Activated B cell treated with CpG ODN at 0.5 μM for 24 hours (primary cell): ENCODE measurements at regions not wholly inside any gene's neighbourhood (a gene's known extent, or its start where the extent isn't known, plus 50 kb on each side); places are given as distances from the start of the nearest gene placed in this dataset.
A peak's percentile ranks its signal among the peaks of the same experiment; 100 is the strongest.

Experiments used
- ATAC-seq: fragments of 200-7000 bp; cut with Tn5 transposase; one replicate; pipeline ENCODE4 v1.10.0; 2021; ENCODE audit warnings: low read depth, mild to moderate bottlenecking, moderate library complexity
- CTCF ChIA-PET: fragments of 350-600 bp; sonication (Branson Sonifier 250); formaldehyde crosslinking; loops from one replicate; lab custom pipeline; 2021; ENCODE audit warnings: antibody characterized with exemption; lab: Charles Lee
- POLR2A ChIA-PET: fragments of 350-600 bp; sonication (Branson Sonifier 250); formaldehyde crosslinking; loops from one replicate; lab custom pipeline; 2021; ENCODE audit warnings: antibody characterized with exemption; lab: Charles Lee
- DNase-seq: peaks from one replicate; pipeline ENCODE4 v3.0.0; 2022
- H3K27ac Mint-ChIP-seq: one replicate; pipeline ENCODE4 v1.8.0; 2020; ENCODE audit warnings: mixed read lengths
- H3K27me3 Mint-ChIP-seq: one replicate; pipeline ENCODE4 v1.8.0; 2021; ENCODE audit warnings: mixed read lengths
- H3K36me3 Mint-ChIP-seq: one replicate; pipeline ENCODE4 v1.8.0; 2021; ENCODE audit warnings: low read depth, mixed read lengths
- H3K4me1 Mint-ChIP-seq: one replicate; pipeline ENCODE4 v1.8.0; 2021; ENCODE audit warnings: mixed read lengths
- H3K4me3 Mint-ChIP-seq: one replicate; pipeline ENCODE4 v1.8.0; 2020; ENCODE audit warnings: mild to moderate bottlenecking, mixed read lengths
- H3K9me3 Mint-ChIP-seq: one replicate; pipeline ENCODE4 v1.8.0; 2020; ENCODE audit warnings: mixed read lengths
- intact Hi-C: fragments of 100-400 bp; cut with micrococcal nuclease; formaldehyde crosslinking; loops from one replicate; pipeline ENCODE4 v1.15.1; 2024
- TF ChIP-seq, protein P1 (sequence below): fragments of 200-600 bp; IDR thresholded peaks from one replicate; pipeline ENCODE4 v1.8.0; 2022; ENCODE audit warnings: antibody characterized with exemption, mild to moderate bottlenecking

GRCh38 chr21:36236052-36236730 lies 79.6 kb downstream of the DOP1B start:
- intact Hi-C loops, result loop anchor here (1.0 kb wide), 3 partner anchors 18 to 95 kb away; partner anchors contain the start of gene MORC3
- ATAC-seq (peak; percentile 96), DNase-seq (peak; percentile 22)
- ChIA-PET CTCF (interaction anchor here (1.3 to 1.4 kb wide), 2 partner anchors 84 to 94 kb away, joined by 3 to 5 read pairs; partner anchors contain the start of gene MORC3), POLR2A (interaction anchor here (0.6 to 2.8 kb wide), 9 partner anchors 16 to 150 kb away, joined by 3 to 30 read pairs (median 6); partner anchors contain the start of gene MORC3)
- H3K9me3 Mint-ChIP-seq, result no peaks in the 10 kb centered on the region
- peak overlapping the region; percentile 15 for H3K4me3 Mint-ChIP-seq
- H3K4me1 Mint-ChIP-seq, result peaks cover 33% of the 10 kb centered on the region
- TF ChIP-seq, protein P1, sequence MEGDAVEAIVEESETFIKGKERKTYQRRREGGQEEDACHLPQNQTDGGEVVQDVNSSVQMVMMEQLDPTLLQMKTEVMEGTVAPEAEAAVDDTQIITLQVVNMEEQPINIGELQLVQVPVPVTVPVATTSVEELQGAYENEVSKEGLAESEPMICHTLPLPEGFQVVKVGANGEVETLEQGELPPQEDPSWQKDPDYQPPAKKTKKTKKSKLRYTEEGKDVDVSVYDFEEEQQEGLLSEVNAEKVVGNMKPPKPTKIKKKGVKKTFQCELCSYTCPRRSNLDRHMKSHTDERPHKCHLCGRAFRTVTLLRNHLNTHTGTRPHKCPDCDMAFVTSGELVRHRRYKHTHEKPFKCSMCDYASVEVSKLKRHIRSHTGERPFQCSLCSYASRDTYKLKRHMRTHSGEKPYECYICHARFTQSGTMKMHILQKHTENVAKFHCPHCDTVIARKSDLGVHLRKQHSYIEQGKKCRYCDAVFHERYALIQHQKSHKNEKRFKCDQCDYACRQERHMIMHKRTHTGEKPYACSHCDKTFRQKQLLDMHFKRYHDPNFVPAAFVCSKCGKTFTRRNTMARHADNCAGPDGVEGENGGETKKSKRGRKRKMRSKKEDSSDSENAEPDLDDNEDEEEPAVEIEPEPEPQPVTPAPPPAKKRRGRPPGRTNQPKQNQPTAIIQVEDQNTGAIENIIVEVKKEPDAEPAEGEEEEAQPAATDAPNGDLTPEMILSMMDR, result no peak
- peaks cover 63% of the 10 kb centered on the region for H3K36me3 Mint-ChIP-seq
- H3K27me3 Mint-ChIP-seq, result no peaks in the 10 kb centered on the region
- peak overlapping the region; percentile 54 for H3K27ac Mint-ChIP-seq

DNA sequence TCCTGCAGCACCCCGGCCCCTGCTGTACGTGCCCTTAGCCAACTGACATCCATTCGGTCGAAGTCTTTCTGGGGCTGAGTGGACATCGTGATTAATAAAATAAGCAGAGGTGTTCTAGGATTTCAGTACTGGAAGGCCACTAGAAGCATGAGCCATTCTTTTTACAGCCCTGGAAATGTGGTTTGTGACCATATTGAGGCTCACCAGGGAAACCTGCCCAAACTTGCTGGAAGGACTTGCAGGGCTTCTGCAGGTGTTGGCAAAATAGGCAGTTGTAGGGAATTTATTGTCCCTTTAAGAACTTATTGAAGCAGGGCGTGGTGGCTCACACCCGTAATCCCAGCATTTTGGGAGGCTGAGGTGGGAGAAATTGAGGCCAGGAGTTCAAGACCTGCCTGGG lies 80.8 kb downstream of the DOP1B start:
- TF ChIP-seq, protein P1, result no peak
- Mint-ChIP-seq H3K36me3 (peaks cover 59% of the 10 kb centered on the region), H3K27me3 (no peaks in the 10 kb centered on the region), H3K4me3 (no peak overlapping the region), H3K9me3 (no peaks in the 10 kb centered on the region), H3K27ac (no peak overlapping the region), H3K4me1 (peaks cover 37% of the 10 kb centered on the region)
- ATAC-seq (no peak), DNase-seq (no peak)
- POLR2A ChIA-PET, result no interaction called here
- intact Hi-C loops, result no loop called here
- CTCF ChIA-PET, result no interaction called here

- ATAC-seq (no peak), DNase-seq (no peak)
- H3K27me3 Mint-ChIP-seq, result no peaks in the 10 kb centered on the region
- no peaks in the 10 kb centered on the region for H3K9me3 Mint-ChIP-seq
- TF ChIP-seq, protein P1, result no peak
- H3K4me1 Mint-ChIP-seq, result peaks cover 31% of the 10 kb centered on the region
- POLR2A ChIA-PET, result interaction anchor here (0.6 kb wide), 1 partner anchor 10 kb away, joined by 4 read pairs; no protein-coding TSS in a partner anchor
- intact Hi-C loops, result no loop called here
- H3K4me3 Mint-ChIP-seq, result no peak overlapping the region
- H3K36me3 Mint-ChIP-seq, result peaks cover 53% of the 10 kb centered on the region
- no peak overlapping the region for H3K27ac Mint-ChIP-seq
- CTCF ChIA-PET, result no interaction called here
Measured at GRCh38 chr21:36239585-36239984, 80.4 kb upstream of the MORC3 start.

DNA sequence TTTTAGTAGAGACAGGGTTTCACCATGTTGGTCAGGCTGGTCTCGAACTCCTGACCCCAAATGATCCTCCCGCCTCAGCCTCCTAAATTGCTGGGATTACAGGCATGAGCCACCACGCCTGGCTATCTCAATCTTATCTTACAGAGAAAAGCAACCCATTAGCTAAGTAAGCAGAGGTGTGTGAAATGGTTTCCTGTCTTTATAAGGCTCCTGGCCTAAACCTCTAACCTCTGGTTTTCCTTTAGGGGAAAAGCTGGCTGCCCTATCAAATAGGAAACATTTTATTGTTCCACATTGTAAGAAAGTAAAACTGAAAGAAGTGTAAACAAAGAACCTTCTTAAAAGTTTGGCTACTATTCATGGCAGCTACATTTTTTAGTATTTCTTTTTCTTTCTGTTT lies 78.3 kb upstream of the MORC3 start:
- intact Hi-C loops, result no loop called here
- no peak overlapping the region for H3K27ac Mint-ChIP-seq
- peaks cover 64% of the 10 kb centered on the region for H3K36me3 Mint-ChIP-seq
- no peak for DNase-seq
- TF ChIP-seq, protein P1, result no peak
- H3K9me3 Mint-ChIP-seq, result no peaks in the 10 kb centered on the region
- H3K4me1 Mint-ChIP-seq, result peaks cover 13% of the 10 kb centered on the region
- ATAC-seq, result no peak
- POLR2A ChIA-PET, result interaction anchor here (0.6 to 2.5 kb wide), 7 partner anchors 12 to 135 kb away, joined by 3 to 19 read pairs (median 6); partner anchors contain the start of gene MORC3
- CTCF ChIA-PET, result no interaction called here
- H3K27me3 Mint-ChIP-seq, result no peaks in the 10 kb centered on the region
- no peak overlapping the region for H3K4me3 Mint-ChIP-seq

DNA sequence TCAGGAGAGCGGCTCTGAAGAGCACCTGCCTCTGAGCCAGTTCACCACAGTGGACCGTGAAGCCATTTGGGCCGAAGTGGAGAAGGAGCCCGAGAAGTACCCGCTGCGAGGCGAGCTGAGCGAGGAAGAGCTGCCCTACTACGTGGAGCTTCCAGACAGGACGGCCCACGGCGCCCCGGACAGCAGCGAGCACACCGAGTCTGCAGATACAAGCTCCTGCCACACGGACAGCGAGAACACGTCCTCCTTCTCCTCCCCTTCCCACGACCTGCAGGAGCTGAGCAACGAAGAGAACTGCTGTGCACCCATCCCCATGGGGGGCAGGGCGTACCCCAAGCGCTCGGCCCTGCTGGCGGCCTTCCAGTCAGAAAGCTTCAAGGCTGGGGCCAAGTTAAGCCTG lies 74.9 kb upstream of the MORC3 start:
- Mint-ChIP-seq H3K4me1 (peaks cover 10% of the 10 kb centered on the region), H3K27me3 (no peaks in the 10 kb centered on the region), H3K4me3 (no peak overlapping the region), H3K9me3 (no peaks in the 10 kb centered on the region), H3K36me3 (peaks cover 65% of the 10 kb centered on the region), H3K27ac (no peak overlapping the region)
- ChIA-PET POLR2A (interaction anchor here (1.3 kb wide), 1 partner anchor 16 kb away, joined by 5 read pairs; no protein-coding TSS in a partner anchor), CTCF (interaction anchor here (1.1 to 1.5 kb wide), 2 partner anchors 15 to 76 kb away, joined by 3 to 5 read pairs; no protein-coding TSS in a partner anchor)
- TF ChIP-seq, protein P1, result no peak
- intact Hi-C loops, result no loop called here
- no peak for DNase-seq
- ATAC-seq, result no peak
